ENCODE measurements at regions not wholly inside any gene's neighbourhood (a gene's known extent, or its start where the extent isn't known, plus 50 kb on each side); places are given as distances from the start of the nearest gene placed in this dataset.

DNA sequence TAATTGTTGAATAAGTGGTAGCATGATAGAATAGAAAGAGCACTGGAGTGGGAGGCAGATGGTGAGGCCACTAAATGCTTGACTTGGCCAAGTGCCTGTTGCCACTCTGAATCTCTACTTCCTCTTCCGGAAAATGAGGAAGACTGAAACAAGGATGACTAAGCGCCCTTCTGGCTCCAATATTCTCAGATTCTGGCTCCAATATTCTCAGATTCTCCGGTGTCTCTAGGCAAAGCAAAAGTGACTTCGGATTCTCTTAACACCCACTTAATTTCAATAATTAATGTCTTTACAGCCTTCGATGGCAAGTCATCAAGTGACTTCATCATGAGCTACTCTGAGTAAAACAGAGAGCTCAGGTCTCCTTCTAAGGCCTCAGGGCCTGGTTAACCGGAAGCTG, 402.2 kb upstream of the FGF13 start:
- no peak overlapping the region for H3K9ac ChIP-seq (ENCODE audit: low read length)
- no peak for ATAC-seq
- no peaks in the 10 kb centered on the region for H3K36me3 ChIP-seq (ENCODE audit: control insufficient read depth in 1 of 2, insufficient read depth in 2 of 2, low read length in 2 of 2)
- DNase-seq (ENCODE audit: low read depth, low spot score): no peak
- H3K4me2 ChIP-seq (ENCODE audit: low read length): no peak overlapping the region
- no peaks in the 10 kb centered on the region for H4K20me1 ChIP-seq (ENCODE audit: insufficient read depth)
- no peaks in the 10 kb centered on the region for H3K27me3 ChIP-seq (ENCODE audit: insufficient read depth, low read length)
- ChIA-PET RAD21 (ENCODE audit: low non-redundant PET in 1 of 2, low total read pairs in 2 of 2, uncharacterized antibody in 2 of 2, unreplicated experiment in 2 of 2) (no interaction called here), POLR2A (no interaction called here), CTCF (no interaction called here)
- BruUV-seq (replicated peaks): no TSS peak
- H3K9me3 ChIP-seq (ENCODE audit: control insufficient read depth in 1 of 2, insufficient read depth in 1 of 2, low read depth in 1 of 2, low read length in 2 of 2): no peaks in the 10 kb centered on the region
- H3K79me2 ChIP-seq (ENCODE audit: insufficient read depth, low read length): no peaks in the 10 kb centered on the region
- no peak overlapping the region for H3K27ac ChIP-seq (ENCODE audit: low read depth, low read length)
- H3K9me2 ChIP-seq (ENCODE audit: insufficient read depth): no peaks in the 10 kb centered on the region
- no peaks in the 10 kb centered on the region for H3K4me1 ChIP-seq (ENCODE audit: control insufficient read depth in 1 of 2, insufficient read depth in 2 of 2, low read length in 2 of 2)
- intact Hi-C loops (cut with micrococcal nuclease): no loop called here
- TF ChIP-seq, protein P1, sequence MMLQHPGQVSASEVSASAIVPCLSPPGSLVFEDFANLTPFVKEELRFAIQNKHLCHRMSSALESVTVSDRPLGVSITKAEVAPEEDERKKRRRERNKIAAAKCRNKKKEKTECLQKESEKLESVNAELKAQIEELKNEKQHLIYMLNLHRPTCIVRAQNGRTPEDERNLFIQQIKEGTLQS (IDR thresholded peaks at IDR 0.05): no peak
- TF ChIP-seq, protein P2, sequence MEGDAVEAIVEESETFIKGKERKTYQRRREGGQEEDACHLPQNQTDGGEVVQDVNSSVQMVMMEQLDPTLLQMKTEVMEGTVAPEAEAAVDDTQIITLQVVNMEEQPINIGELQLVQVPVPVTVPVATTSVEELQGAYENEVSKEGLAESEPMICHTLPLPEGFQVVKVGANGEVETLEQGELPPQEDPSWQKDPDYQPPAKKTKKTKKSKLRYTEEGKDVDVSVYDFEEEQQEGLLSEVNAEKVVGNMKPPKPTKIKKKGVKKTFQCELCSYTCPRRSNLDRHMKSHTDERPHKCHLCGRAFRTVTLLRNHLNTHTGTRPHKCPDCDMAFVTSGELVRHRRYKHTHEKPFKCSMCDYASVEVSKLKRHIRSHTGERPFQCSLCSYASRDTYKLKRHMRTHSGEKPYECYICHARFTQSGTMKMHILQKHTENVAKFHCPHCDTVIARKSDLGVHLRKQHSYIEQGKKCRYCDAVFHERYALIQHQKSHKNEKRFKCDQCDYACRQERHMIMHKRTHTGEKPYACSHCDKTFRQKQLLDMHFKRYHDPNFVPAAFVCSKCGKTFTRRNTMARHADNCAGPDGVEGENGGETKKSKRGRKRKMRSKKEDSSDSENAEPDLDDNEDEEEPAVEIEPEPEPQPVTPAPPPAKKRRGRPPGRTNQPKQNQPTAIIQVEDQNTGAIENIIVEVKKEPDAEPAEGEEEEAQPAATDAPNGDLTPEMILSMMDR (IDR thresholded peaks at IDR 0.05 in 2 of 3, conservative IDR thresholded peaks at IDR 0.05 in 1 of 3; ENCODE audit: borderline replicate concordance in 1 of 3, insufficient read depth in 1 of 3, low read depth in 2 of 3, low read length in 2 of 3): no peak
- TF ChIP-seq EGR1 (IDR thresholded peaks at IDR 0.05; ENCODE audit: low read depth) (no peak), ZFX (IDR thresholded peaks at IDR 0.05) (no peak), CBX3 (IDR thresholded peaks at IDR 0.05; ENCODE audit: low read depth) (no peak), ZNF274 (IDR thresholded peaks at IDR 0.05; ENCODE audit: low read depth, low read length) (no peak), RAD21 (IDR thresholded peaks at IDR 0.05; ENCODE audit: low read depth) (no peak), POLR2A (IDR thresholded peaks at IDR 0.05; ENCODE audit: borderline replicate concordance, extremely low read depth, insufficient read depth, insufficient read length) (no peak), EZH2phosphoT487 (IDR thresholded peaks at IDR 0.05; ENCODE audit: borderline replicate concordance) (no peak), SP1 (IDR thresholded peaks at IDR 0.05; ENCODE audit: low read depth) (no peak), POLR2AphosphoS5 (IDR thresholded peaks at IDR 0.05; ENCODE audit: low read depth, low read length) (no peak), CEBPB (IDR thresholded peaks at IDR 0.05; ENCODE audit: low read depth) (no peak), EZH2 (IDR thresholded peaks at IDR 0.05) (no peak), FOSL1 (IDR thresholded peaks at IDR 0.05; ENCODE audit: low read depth) (no peak)
- TF ChIP-seq, protein P3, sequence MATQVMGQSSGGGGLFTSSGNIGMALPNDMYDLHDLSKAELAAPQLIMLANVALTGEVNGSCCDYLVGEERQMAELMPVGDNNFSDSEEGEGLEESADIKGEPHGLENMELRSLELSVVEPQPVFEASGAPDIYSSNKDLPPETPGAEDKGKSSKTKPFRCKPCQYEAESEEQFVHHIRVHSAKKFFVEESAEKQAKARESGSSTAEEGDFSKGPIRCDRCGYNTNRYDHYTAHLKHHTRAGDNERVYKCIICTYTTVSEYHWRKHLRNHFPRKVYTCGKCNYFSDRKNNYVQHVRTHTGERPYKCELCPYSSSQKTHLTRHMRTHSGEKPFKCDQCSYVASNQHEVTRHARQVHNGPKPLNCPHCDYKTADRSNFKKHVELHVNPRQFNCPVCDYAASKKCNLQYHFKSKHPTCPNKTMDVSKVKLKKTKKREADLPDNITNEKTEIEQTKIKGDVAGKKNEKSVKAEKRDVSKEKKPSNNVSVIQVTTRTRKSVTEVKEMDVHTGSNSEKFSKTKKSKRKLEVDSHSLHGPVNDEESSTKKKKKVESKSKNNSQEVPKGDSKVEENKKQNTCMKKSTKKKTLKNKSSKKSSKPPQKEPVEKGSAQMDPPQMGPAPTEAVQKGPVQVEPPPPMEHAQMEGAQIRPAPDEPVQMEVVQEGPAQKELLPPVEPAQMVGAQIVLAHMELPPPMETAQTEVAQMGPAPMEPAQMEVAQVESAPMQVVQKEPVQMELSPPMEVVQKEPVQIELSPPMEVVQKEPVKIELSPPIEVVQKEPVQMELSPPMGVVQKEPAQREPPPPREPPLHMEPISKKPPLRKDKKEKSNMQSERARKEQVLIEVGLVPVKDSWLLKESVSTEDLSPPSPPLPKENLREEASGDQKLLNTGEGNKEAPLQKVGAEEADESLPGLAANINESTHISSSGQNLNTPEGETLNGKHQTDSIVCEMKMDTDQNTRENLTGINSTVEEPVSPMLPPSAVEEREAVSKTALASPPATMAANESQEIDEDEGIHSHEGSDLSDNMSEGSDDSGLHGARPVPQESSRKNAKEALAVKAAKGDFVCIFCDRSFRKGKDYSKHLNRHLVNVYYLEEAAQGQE (IDR thresholded peaks at IDR 0.05; ENCODE audit: low read depth): no peak
- no peak overlapping the region for H2AFZ ChIP-seq (ENCODE audit: low read depth, low read length, poor library complexity, severe bottlenecking)
- no peak overlapping the region for H3K4me3 ChIP-seq (replicated peaks in 1 of 2; ENCODE audit: low read depth in 1 of 2, low read length in 2 of 2)

Data from HCT116 (cell line).